Tibial artery (tissue), 4 donors: ENCODE measurements at regions not wholly inside any gene's neighbourhood (a gene's known extent, or its start where the extent isn't known, plus 50 kb on each side); places are given as distances from the start of the nearest gene placed in this dataset.

Experiments
- DNase-seq, 2 donors: peaks; one replicate each; pipeline ENCODE4 v3.0.0-alpha.2; 2019
- H3K27ac ChIP-seq, 2 donors: fragments of 200-600 bp; sonication (generic) in 1 of 2; 1 replicate in 1 of 2; 2 replicates in 1 of 2; pipeline ENCODE4 v1.5.1; 2018 to 2019; ENCODE audit warnings: mild to moderate bottlenecking in 1 of 2
- H3K27me3 ChIP-seq, 2 donors: fragments of 200-600 bp; sonication (generic) in 1 of 2; one replicate each; pipeline versions ENCODE4 v1.5.1 to v1.6.0; 2016 to 2019
- H3K36me3 ChIP-seq, 3 donors: fragments of 200-600 bp; sonication (generic) in 2 of 3; one replicate each; pipeline ENCODE4 v1.5.1; 2016 to 2019; ENCODE audit warnings: mild to moderate bottlenecking in 2 of 3
- H3K4me1 ChIP-seq, 4 donors: fragments of 200-600 bp; sonication (generic) in 2 of 4; 1 replicate in 3 of 4; 2 replicates in 1 of 4; pipeline ENCODE4 v1.5.1; 2016 to 2019
- H3K4me3 ChIP-seq, 2 donors: fragments of 200-600 bp; sonication (generic) in 1 of 2; 1 replicate in 1 of 2; 2 replicates in 1 of 2; pipeline ENCODE4 v1.5.1; 2018 to 2019; ENCODE audit warnings: mild to moderate bottlenecking in 2 of 2
- H3K9me3 ChIP-seq, 3 donors: fragments of 200-600 bp; sonication (generic) in 1 of 3; one replicate each; pipeline ENCODE4 v1.5.1; 2016 to 2019
- intact Hi-C: fragments of 100-400 bp; cut with DNase I; formaldehyde crosslinking; loops from one replicate; pipeline ENCODE4 v1.15.0; 2023; ENCODE audit warnings: low total_unique reads
- TF ChIP-seq, protein P1 (sequence below), 2 experiments: fragments of 200-600 bp in 1 of 2; fragments of 450-650 bp in 1 of 2; IDR thresholded peaks; one replicate each; pipeline ENCODE4 v1.5.1; 2017 to 2019; ENCODE audit warnings: antibody characterized with exemption in 2 of 2, mild to moderate bottlenecking in 1 of 2, moderate library complexity in 1 of 2

DNA sequence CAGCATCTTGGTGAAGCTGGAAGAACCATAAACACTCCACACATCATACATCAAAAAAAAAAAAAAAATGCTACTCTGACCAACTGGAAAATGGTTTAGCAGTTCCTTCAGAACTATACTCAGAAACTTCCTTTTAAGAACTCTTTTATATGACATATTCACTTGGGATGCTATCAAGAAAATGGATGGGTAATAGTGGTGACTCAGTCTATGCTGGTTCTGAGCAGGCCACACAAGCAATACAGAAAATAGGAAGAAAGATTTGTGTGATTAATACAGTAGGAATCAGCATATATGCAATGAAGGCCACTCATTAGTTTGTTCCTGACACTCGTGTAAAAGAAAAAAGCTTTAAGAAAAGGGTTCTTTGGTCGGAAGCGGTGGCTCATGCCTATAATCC is 123.5 kb upstream of the FAT4 start:
- intact Hi-C loops, result no loop called here
- H3K27me3 ChIP-seq, result no peaks in the 10 kb centered on the region
- H3K9me3 ChIP-seq, result no peaks in the 10 kb centered on the region
- TF ChIP-seq, protein P1, sequence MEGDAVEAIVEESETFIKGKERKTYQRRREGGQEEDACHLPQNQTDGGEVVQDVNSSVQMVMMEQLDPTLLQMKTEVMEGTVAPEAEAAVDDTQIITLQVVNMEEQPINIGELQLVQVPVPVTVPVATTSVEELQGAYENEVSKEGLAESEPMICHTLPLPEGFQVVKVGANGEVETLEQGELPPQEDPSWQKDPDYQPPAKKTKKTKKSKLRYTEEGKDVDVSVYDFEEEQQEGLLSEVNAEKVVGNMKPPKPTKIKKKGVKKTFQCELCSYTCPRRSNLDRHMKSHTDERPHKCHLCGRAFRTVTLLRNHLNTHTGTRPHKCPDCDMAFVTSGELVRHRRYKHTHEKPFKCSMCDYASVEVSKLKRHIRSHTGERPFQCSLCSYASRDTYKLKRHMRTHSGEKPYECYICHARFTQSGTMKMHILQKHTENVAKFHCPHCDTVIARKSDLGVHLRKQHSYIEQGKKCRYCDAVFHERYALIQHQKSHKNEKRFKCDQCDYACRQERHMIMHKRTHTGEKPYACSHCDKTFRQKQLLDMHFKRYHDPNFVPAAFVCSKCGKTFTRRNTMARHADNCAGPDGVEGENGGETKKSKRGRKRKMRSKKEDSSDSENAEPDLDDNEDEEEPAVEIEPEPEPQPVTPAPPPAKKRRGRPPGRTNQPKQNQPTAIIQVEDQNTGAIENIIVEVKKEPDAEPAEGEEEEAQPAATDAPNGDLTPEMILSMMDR (IDR thresholded peaks at IDR 0.05), result no peak
- peaks cover 0 to 5% (median 0%) of the 10 kb centered on the region in 4 donors for H3K4me1 ChIP-seq
- H3K4me3 ChIP-seq, result no peak overlapping the region
- no peak overlapping the region for H3K27ac ChIP-seq
- no peaks in the 10 kb centered on the region for H3K36me3 ChIP-seq
- DNase-seq, result no peak

DNA sequence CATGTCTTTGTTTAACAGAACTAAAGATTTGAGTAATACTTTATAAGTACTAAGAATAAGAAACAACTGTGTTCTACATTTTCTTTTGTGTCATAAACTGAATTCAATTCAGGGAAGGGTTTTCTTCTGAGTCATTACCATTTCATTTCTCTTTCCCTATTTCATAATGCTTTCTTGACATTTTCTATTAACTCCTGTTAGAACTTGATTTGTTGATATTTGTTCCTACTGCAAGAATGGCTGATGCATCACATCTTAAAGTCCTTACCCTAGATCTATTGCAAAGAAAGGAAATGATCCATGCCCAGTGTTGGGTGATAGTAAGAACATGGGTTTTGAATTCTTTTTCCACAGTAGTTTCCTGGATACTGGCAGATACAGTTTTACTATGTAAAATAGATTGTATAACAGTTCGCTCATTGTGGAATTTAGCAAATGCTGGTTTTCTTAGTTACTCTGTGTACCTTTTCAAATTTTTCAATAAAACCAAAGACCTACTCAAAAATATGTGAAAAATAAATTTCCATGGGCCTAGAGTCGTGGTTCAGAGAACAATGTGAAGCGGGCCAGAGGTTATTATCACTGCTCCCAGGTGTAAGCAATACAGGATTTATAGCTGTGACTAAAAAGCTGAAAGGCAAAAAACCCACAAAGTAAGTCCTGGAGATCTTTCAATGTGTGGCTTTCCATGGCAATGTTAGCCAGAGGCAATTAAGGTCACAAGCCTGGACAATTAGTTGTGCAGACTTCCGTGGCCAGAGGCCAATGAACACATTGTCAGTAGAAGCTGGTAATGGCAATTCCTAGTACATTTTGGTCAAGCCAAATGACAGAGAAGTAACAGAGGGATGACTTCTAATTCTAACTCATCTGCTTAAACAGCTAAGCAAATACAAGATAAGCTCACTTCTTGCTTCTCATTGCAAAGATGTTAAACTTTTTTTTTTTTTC is 127.3 kb upstream of the FAT4 start:
- TF ChIP-seq, protein P1 (IDR thresholded peaks at IDR 0.05), result no peak

DNA sequence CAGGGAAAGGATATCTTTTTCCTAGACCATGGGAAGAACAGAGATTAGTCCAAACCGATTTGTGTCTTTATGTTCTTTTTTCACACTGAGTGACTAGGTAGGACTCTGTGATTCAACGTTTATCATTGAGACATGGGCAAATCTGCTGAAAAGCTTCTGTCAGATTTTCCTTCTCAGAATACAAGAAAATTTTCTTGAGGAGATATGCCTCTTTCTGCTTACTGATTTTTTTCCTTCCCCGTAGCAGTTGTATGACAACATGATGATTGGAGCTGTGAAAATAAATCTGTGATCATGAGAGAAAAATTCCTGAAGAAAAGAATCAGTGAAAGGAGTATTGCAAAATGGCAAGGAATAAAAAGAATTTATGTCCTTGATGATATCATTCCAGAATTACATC is 130.6 kb upstream of the FAT4 start:
- Histone ChIP-seq H3K27me3 (no peaks in the 10 kb centered on the region), H3K9me3 (no peaks in the 10 kb centered on the region), H3K27ac (no peak overlapping the region), H3K36me3 (no peaks in the 10 kb centered on the region), H3K4me3 (no peak overlapping the region), H3K4me1 (peaks cover 0 to 5% (median 0%) of the 10 kb centered on the region in 4 donors)
- intact Hi-C loops, result no loop called here
- DNase-seq, result no peak
- TF ChIP-seq, protein P1 (IDR thresholded peaks at IDR 0.05), result no peak

More for the DNA sequence above, 127.3 kb upstream of the FAT4 start:
- Histone ChIP-seq H3K27me3 (no peaks in the 10 kb centered on the region), H3K9me3 (no peaks in the 10 kb centered on the region), H3K27ac (no peak overlapping the region), H3K4me3 (no peak overlapping the region), H3K36me3 (no peaks in the 10 kb centered on the region), H3K4me1 (peaks cover 0 to 5% (median 0%) of the 10 kb centered on the region in 4 donors)
- no peak for DNase-seq
- intact Hi-C loops, result no loop called here

DNA sequence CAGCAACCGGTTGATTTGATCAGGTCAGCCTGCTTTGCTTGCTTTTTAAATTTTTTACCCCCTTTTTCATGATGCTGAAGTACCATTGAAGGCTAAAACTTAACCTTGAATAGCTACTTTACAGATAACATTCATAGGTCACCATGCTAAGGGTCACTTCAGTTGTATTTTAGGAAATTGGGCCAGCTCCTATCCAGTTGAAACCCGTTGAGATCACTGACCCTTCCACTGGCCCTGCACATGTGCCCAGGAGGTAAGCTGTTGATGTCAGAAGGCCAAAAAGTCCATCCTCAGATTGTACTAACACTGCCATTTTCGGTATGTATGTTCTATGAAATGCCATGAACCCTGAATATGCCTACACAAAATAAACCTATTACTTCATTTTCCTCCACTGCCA is 133.0 kb upstream of the FAT4 start:
- H3K36me3 ChIP-seq, result no peaks in the 10 kb centered on the region
- H3K4me3 ChIP-seq, result no peak overlapping the region
- H3K4me1 ChIP-seq, result no peaks in the 10 kb centered on the region
- TF ChIP-seq, protein P1 (IDR thresholded peaks at IDR 0.05), result no peak
- H3K27me3 ChIP-seq, result no peaks in the 10 kb centered on the region
- H3K27ac ChIP-seq, result no peak overlapping the region
- no peak for DNase-seq
- intact Hi-C loops, result no loop called here
- no peaks in the 10 kb centered on the region for H3K9me3 ChIP-seq

DNA sequence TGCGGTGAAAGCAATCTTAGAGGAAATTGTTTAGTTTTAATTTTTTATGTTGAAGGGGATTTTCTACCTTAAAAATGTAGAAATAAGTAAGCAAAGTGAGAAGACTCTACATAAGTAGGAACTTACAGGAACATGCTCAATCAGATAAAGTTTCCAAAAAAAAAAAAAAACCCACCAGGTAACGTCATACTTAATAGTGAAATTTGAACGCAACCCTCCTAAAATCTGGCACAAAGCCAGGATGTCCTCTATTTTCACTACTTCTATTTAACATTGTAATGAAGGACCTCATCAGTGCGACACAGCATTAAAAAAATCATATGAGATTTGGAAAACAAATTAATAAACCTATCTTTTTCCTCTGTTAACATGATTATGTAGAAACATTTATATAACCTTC is 135.0 kb upstream of the FAT4 start:
- no peak overlapping the region for H3K4me3 ChIP-seq
- H3K27ac ChIP-seq, result no peak overlapping the region
- TF ChIP-seq, protein P1 (IDR thresholded peaks at IDR 0.05), result no peak
- H3K4me1 ChIP-seq, result no peaks in the 10 kb centered on the region
- DNase-seq, result no peak
- no peaks in the 10 kb centered on the region for H3K9me3 ChIP-seq
- no peaks in the 10 kb centered on the region for H3K36me3 ChIP-seq
- intact Hi-C loops, result no loop called here
- H3K27me3 ChIP-seq, result no peaks in the 10 kb centered on the region
